GM12865 (cell line): ENCODE measurements at regions not wholly inside any gene's neighbourhood (a gene's known extent, or its start where the extent isn't known, plus 50 kb on each side); places are given as distances from the start of the nearest gene placed in this dataset.
"Not testable (repeated sequence)": the region's sequence is repeated elsewhere in the genome, so short reads cannot be mapped to it uniquely, and the experiment has no call there.

Source experiments
- DNase-seq: peaks from one replicate; pipeline ENCODE4 v3.0.0; 2010; ENCODE audit warnings: low read depth
- H3K4me3 ChIP-seq: 2 replicates; pipeline ENCODE4 v1.5.1; 2011; ENCODE audit warnings: mild to moderate bottlenecking, low read depth, low read length, control low read depth
- CTCF ChIP-seq: IDR thresholded peaks from 2 replicates; pipeline ENCODE4 v1.5.1; 2011; ENCODE audit warnings: low read length, control low read depth, low read depth, inconsistent platforms; ENCODE audit not compliant: insufficient read depth; ENCODE audit errors: missing control alignments

DNA sequence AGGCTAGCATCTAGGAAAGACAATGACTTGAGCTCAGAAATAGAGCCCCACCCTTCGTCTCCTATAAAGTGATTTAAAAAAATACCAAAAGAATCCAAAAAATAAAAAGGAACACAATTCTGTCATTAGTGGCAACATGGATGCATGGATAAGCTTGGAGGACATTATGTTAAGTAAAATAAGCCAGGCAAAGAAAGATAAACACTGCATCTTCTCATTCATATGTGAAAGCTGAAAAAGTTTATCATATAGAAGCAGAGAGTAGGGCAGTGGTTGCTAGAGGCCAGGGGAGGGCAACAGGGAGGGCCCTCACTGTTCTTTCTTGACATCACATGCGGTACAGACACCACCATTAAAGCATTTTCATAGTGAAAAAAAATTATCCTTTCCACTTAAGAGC lies 220.9 kb upstream of the TRPC7 start:
- DNase-seq: no peak
- TF ChIP-seq CTCF: no peak
- no peak overlapping the region for H3K4me3 ChIP-seq

GRCh38 chr5:136584474-136584873 lies 219.1 kb upstream of the TRPC7 start:
- no peak for TF ChIP-seq CTCF
- DNase-seq: no peak
- no peak overlapping the region for H3K4me3 ChIP-seq

GRCh38 chr5:136579238-136579637 lies 213.9 kb upstream of the TRPC7 start:
- no peak for DNase-seq
- TF ChIP-seq CTCF: no peak
- H3K4me3 ChIP-seq: no peak overlapping the region

DNA sequence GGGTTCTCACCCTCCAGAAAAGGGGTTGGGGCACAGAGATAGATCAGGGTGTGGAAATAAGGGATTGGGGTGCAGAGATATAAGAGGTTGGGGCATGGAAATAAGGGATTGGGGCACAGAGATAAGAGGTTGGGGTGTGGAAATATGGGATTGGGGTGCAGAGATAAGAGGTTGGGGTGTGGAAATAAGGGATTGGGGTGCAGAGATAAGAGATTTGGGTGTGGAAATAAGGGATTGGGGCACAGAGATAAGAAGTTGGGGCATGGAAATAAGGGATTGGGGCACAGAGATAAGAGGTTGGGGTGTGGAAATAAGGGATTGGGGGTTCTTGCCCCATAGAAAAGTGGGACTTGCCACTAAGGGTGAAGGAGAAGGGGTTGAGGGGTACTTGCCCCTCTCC lies 204.5 kb upstream of the TRPC7 start:
- not testable (repeated sequence) for H3K4me3 ChIP-seq, DNase-seq

- not testable (repeated sequence) for DNase-seq, H3K4me3 ChIP-seq
Observed at GRCh38 chr5:136565457-136565856, 200.1 kb upstream of the TRPC7 start.

- H3K4me3 ChIP-seq, DNase-seq: not testable (repeated sequence)
Observed at GRCh38 chr5:136565050-136565449, 199.7 kb upstream of the TRPC7 start.

DNA sequence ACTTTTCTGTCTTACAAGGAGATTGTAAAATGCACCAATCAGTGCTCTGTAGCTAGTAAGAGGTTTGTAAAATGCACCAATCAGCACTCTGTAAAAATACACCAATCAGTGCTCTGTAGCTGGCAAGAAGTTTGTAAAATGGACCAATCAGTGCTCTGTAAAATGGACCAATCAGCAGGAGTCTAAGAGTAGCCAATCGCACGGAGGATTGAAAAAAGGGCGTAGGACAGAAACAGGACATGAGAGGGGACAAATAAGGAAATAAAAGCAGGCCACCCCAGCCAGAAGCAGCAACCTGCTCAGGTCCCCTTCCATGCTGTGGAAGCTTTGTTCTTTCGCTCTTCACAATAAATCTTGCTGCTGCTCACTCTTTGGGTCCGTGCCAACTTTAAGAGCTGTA lies 199.1 kb upstream of the TRPC7 start:
- not testable (repeated sequence) for DNase-seq, H3K4me3 ChIP-seq

- no peak overlapping the region for H3K4me3 ChIP-seq
- no peak for TF ChIP-seq CTCF
- no peak for DNase-seq
Observed at GRCh38 chr5:136563489-136563888, 198.1 kb upstream of the TRPC7 start.

DNA sequence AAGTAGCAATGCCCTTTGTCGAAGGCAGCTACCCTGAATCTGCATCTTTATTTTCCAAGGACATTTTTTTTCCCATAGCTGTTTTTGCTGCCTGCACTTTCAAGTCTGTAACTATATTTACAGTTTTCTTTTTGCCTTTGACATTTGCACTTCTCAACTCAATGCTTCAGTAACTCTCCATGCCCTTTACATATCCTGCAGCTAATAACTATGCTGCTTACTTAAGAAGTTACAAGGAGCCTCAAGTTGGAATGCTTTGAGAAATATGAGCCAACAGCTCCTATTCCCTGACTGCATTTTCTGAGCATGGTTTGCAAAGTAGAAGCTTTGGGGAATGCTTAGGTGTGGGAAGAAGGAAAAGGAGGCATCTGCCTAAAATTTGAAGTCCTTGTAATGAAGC lies 194.8 kb upstream of the TRPC7 start:
- H3K4me3 ChIP-seq: no peak overlapping the region
- no peak for TF ChIP-seq CTCF
- no peak for DNase-seq
